CD4-positive, alpha-beta T cell treated with Interferon alpha-2 for 1 hour (primary cell): ENCODE measurements at regions not wholly inside any gene's neighbourhood (a gene's known extent, or its start where the extent isn't known, plus 50 kb on each side); places are given as distances from the start of the nearest gene placed in this dataset.
"Not testable (repeated sequence)": the region's sequence is repeated elsewhere in the genome, so short reads cannot be mapped to it uniquely, and the experiment has no call there.

Source experiments
- DNase-seq, 2 donors: peaks; one replicate each; pipeline ENCODE4 v3.0.0-alpha.2; 2020 to 2022

DNA sequence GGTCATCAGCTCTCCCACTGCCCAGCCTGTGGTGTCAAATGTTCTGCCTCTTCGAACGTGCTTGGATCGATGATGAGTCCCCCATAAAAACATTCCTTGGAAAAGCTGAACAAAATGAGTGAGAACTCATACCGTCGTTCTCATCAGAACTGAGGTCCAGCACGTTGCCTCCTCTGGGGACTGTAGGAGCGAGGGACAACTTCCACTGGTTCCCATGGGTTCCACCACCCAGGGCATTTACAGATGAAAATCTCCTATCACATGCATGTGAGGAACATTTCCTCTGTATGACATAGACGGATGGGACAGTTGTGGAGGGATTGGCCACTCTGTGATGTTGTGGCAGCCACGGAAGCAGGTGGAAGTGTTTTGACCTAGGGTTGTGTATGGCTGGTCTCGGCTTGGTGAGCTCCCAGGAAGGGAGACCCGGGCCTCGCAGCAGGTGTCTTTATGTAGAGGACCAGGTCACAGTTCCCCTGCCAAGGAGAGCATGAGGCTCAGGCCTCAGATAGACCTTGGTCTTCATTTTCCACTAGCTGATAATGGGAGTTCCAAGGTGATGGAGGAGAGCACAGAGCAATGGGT, 113.0 kb downstream of the SNRPN start:
- DNase-seq, result no peak

DNA sequence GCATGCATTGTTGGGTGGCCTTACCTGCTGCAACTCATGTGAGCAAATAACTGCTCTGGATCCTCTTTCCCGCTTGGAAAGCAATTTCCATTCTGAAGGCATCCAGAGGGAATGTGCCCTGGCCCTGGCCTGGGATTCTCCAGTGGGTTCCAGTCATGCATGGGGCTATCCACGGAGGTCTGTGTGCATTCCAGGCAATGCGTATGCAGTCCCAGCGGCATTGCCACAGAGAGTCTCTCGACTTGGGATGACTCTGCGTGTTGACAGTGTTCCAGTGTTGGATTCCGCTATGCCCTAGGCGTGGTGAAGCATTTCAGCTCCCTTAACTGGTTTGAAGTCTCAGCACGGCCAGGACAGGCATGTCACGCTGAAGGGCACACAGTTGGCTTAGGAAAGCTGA, 113.9 kb downstream of the SNRPN start:
- no peak for DNase-seq

DNA sequence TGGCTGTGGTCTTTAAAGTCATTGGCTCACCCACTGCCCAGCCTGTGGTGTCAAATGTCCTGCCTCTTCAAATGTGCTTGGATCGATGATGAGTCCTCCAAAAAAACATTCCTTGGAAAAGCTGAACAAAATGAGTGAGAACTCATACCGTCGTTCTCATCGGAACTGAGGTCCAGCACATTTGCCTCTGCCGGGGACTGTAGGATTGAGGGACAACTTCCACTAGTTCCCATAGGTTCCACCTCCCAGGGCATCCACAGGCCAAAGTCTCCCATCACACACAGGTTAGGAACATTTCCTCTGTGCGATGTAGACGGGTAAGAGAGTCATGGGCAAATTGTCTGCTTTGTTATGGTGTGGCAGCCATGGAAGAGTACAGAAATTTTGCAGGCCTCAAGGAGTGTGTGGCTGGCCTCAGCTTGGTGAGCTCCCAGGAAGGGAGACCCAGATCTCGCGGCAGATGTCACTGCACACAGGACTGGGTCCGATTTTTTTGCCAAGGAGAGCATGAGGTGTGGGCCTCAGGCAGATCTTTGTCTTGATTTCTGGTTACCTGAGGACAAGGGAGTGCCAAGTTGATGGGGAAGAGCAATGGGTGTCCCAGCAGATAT, 115.7 kb downstream of the SNRPN start:
- DNase-seq, result no peak

DNA sequence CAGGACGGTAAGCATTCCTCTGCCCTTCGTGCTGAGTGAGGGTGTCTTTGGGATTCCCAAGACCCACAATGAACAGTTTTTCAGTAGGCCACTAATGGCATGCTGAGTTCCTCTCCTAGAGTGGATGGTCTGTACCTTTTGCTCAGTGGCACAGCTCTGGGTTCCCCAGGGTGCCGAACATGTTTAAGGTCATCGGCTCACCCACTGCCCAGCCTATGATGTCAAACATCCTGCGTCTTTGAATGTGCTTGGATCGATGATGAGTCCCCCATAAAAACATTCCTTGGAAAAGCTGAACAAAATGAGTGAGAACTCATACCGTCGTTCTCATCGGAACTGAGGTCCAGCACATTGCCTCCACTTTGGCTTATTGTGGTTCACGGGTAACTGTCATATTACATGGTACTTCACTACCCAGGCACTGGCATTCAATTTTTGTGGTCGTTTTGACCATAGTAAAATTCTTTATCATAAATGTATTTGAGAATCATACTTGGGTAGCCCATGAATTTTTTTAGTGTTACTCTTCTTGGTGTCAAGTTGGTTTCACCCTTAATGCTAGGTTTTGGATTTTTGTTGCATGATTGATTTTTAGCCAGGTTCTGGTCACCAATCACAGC, 118.2 kb downstream of the SNRPN start:
- DNase-seq, result no peak

DNA sequence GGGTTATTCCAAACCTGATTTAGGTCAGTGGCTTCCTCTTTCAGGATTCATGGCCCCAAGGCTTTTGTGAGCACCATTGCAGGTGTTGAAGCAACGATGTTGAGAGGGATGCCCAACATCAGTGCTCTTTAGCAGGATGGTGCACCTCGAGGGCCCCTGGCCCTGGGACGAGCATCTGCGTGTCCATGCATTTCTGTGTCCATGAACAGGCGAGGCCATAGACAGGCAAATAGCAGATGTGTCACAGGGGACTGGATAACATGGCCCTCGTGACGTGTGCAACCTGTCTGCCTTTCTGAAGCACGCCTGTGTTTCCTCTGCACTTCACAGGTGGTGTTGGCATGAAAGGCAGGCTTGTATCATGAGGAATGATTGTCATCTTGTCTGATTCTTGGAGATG, 132.3 kb downstream of the SNRPN start:
- DNase-seq, result no peak

DNA sequence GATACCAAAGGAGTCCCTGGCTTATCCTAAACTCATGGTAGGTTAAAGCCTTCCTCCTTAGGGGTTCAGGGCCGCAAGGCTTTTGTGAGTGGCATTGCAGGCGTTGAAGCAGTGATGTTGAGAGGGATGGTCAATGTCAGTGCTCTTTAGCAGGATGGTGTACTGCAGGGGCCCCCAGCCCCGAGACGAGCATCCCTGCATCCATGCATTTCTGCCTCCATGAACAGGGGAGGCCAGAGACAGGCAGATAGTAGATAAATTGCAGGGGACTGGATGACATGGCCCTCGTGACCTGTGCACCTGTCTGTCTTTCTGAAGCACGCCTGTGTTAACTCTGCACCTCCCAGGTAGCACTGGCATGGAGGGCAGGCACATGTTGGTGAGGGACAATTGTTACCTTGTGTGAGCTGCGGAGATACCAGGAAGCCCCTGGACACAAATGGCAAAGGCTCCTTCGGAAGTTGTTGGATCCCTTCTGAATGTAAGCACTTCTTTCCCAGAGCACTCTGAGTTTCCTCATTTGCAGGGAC, 133.5 kb downstream of the SNRPN start:
- DNase-seq, result no peak

DNA sequence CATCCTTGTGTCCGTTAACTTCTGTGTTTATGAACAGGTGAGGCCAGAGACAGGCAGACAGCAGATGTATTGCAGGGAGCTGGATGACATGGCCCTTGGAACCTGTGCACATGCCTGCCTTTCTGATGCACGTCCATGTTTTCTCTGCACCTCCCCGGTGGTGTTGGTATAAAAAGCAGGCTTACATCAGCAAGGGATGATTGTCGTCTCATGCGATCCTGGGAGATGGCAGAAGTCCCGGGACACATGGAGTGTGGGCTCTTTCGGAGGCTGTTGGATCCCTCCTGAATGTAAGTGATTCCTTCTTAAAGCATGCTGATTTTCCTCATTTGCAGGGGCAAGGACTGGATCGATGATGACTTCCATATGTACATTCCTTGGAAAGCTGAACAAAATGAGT, 134.8 kb downstream of the SNRPN start:
- no peak for DNase-seq

DNA sequence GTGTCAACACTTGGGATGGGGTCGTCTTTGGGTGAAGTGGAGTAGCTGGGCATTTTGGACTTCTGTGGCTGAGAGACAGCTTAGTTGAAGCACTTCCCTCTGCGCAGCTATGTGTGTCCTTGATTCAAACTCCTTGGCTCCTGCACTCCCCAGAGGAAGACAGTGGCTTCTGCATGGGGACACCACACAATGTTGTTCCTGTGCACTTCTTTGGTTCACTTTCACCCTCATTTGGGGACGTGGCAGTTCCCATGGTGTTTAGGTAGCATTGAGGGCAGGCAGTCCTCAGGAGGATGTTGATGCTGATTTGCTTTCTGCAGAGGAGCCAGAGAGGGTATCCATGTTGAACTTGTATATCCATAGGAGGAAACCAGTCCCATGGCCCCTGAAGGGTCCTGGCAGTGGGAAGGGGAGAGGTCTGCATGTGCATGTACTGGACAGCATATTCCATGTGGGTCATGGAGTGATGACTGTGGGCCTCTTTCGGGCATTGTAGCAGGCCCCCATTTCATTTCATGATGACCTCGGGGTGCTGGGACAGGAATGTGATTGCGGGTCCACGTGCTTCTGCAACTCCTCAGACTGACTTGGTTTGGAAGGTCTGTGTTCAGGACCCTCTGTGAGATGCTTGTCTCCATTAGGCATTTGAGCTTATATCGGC, 135.4 kb downstream of the SNRPN start:
- DNase-seq, result no peak

DNA sequence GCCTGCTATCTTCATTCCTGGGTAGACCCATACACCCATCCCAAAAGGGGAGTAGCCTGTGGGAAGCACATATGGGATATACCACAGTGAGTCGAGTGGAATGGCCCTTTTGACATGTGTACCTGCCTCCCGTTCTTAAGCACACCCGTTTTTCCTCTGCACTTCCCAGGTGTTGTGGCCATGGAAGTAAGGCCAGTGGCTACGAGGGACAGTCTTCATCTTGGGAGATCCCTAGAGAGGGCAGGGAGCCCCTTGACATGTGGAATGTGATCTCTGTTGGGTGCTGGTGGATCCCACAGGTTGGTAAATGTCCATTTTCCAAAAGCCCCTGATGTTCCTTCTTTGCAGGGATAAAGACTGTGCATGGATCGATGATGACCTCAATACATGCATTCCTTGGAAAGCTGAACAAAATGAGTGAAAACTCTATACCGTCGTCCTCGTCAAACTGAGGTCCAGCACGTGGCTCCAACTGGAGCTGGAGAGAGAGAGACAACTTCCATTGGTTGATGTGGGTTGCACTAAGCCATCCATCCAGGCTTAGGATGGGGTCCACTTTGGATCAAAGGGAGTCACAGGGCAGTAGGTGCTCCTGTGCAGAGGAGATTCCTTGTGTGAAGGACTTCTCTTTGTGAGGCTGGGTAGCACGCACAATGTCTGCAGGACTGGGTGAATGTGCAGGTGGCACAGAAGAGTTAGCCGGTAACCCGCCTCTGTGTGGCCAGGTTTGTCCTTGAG, 136.8 kb downstream of the SNRPN start:
- DNase-seq, result no peak

DNA sequence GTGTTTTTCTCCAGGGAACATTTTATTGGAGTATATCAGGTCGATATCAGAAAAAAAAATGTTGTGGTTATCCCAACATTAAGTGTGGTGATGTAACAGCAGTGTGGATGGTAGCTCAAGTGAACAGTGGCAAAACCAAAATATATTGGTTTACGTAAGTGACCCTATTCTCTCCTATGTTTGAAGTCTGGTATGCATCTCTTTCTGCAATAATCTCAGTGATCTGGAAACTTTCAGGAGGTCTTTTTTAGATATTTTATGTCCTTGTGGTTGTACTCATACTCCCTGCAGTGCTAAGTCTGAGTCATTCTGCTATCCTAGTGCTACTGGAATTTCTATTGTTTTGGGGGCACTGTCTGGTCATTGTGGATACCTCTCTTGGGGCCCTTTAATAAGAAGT, 137.9 kb downstream of the SNRPN start:
- no peak for DNase-seq

DNA sequence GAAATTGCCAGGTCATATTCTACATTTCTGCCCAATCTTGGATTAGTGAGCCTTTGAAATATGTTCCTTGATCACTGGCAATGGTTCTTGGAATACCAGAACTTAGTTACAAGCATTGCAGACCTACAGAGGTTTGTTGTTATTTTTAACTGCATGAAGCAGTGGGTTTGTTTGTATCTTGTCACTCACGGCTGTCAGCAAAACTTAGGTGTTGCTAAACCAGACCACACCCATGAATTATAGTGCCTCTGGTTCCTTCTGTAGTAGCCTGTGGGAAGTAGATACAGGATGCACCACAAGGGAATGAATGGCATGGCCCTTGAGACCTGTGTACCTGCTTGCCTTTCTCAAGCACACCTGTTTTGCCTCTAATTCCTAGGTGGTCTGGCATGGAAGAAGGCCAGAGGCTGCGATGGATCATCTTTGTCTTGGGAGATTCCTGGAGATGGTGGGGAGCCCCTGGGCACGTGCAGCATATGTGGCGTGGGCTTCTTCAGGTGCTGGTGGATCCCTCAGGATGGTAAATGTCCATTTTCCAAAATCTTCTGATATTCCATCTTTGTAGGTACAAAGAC, 138.8 kb downstream of the SNRPN start:
- DNase-seq, result no peak

DNA sequence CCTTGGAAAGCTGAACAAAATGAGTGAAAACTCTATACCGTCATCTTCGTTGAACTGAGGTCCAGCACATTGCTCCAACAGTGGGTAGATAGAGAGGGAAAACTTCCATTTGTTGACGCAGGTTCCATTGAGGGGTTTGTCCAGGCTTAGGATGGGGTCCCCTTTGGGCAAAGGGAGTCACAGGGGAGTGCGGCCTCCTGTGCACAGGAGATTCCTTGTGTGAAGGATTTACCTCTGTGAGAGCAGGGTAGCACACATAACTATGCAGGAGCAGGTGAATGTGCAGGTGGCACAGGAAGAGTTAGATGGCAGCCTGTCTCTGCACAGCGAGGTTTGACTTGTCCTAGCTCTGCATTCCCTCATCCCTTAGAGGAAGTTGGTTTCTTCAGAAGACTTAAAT, 139.3 kb downstream of the SNRPN start:
- no peak for DNase-seq

DNA sequence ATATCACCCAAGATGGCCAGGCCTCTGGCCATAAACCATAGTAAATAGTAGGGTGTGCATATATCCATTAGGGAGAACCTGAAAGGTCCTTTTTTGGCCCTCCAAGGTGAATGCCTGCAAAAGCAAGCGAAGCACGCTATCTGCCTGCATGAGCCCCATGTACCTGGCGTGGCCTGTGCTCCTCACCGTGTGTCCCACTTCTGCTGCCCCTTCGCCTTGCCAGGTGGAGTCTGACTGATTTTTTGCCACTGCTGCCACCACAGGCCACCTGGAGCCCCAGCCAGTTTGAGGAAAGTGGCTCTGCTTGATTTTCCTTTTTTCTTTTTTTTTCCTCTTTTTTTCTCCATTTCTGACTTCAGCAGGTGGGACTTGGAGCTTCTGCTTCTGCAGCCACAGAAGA, 139.7 kb downstream of the SNRPN start:
- no peak for DNase-seq

DNA sequence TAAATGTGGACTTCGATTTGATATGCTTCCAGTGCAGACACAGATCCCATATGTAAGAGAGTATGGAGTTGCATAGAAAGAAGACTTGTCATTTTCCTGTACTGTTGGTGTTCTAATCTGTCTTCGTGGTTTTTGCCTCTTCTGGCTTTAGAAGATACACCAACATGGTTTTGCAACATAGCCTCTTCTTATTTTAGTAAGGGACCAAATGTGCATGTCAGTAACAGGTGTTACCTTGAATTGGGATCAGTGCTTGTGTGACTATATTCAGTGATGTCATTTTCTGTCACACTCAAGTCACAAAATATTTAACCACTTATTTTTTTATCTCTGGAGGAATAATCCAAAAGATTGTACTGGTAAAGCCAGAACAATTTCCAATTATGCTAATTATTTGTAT, 140.4 kb downstream of the SNRPN start:
- no peak for DNase-seq

DNA sequence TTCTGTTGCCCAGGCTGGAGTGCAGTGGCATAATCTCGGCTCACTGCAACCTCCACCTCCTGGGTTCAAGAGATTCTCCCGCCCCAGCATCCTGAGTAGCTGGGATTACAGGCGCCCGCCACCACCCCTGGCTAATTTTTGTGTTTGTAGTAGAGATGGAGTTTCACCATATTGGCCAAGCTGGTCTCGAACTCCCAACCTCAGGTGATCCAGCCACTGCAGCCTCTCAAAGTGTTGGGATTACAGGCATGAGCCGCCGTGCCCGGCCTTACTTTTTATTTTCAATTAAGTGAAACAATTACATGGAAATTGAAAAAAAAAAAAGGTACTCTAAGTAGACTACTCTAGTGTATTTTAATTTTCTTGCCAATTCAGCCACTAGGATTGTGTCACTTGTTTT, 145.2 kb downstream of the SNRPN start:
- DNase-seq, result not testable (repeated sequence)

DNA sequence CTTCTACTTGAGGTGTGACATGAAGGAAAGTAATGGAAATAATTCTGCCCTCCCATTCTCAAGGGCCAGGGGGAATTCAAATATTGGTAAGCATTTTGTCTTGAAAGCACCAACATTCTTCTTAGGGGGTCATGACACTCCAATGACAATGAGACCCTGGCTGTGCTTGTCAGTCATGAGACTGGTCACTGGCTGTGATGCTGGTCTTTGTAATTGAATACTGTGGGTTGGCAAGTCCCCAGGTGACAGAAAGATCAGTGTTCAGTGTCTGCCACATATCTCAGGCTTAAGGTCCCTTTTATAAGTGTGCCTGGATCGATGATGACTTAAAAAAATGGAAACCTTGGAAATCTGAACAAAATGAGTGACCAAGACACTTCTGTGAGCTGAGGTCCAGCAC, 151.4 kb downstream of the SNRPN start:
- no peak for DNase-seq

DNA sequence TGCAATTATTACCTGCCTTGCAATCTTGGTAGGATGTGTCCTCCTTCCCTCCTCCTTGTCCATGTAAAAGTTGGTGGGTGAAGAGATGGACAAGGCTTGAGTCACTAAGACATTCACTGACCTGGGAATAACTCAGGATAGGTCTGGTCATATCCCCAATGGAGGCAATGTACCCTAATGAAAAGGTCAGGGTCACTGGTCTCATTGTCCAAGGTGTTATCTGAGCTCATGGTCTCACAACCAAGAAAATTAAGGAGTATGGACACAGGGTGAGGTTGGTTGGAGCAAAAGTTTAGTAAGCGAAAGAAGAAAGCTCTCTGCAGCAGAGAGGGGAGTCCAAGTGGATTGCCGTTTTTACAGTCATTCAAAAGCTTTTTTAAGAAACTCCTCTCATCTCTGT, 179.0 kb downstream of the SNRPN start:
- no peak for DNase-seq

DNA sequence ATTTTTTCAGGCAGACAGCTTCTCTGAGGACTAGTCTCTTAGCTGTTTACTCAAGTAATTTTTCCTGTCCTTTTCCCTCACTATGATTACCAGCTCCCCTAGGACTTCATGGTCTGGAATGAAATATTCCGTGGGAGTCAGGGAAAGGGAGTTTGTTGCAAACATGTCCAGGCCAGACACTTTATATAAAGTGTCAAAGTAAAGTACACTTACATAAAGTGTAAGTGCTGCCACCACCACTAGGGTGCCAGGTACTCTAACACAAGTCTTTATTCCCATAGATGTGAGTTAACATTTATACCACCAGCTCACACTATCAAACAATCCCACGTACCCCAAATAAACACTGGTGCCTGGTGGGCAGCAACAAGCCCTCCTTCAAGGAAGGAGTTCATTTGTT, 179.8 kb downstream of the SNRPN start:
- no peak for DNase-seq

DNA sequence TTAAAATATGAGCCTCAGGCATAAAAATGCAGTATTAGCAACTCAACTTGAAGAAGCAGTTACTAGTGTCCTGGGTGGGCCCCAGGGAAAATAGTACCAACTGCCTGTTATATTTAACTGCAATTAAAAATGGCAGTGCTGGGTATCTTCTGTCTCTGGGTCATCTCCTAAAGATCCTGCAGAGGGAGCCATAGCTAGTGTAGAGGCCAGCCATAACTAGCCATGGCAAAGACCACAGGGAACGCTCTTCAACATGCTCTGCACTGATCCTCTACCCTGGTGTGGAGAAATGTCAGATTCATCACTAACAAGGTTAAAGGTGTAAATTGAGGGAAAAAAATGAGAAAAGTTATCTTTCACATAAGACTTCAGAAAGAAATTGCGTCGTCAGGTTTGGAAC, 181.3 kb downstream of the SNRPN start:
- no peak for DNase-seq

DNA sequence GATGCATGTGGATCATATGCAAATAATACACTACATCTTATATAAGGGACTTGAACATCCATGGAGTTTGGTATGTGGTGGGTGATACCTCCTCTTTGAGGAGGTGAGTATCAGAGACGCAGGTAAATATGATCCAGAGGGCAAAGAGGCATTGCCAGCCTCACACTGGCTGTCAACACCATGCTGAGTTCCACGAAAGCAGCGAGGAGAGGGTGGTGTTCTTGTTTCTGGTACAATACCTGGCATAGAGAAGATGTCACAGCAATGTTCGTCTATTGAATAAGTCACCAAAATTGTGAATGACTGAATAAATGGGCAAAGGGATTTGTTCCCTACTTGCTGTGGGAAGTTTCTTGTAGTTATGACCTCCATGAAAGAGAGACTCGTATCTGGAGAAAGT, 182.2 kb downstream of the SNRPN start:
- no peak for DNase-seq

DNA sequence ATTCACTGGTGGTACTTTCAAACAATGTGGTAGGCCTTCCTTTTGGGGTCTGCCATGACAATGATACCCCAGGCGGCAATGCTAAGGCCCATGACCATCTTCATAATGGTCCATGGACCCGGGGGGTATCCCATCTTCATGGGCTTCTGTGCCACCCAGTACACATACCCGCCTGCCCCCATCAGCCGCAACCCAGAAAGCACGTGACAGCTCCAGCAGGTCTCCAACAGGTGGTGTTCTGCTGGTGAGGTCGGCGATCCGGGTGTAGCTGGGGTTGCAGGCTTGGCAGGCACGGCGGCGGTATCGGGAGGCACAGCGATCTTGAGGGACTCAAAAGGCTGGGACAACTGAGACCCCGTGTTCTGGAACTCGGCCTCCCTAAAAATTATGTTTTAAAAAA, 214.5 kb downstream of the SNRPN start:
- no peak for DNase-seq

DNA sequence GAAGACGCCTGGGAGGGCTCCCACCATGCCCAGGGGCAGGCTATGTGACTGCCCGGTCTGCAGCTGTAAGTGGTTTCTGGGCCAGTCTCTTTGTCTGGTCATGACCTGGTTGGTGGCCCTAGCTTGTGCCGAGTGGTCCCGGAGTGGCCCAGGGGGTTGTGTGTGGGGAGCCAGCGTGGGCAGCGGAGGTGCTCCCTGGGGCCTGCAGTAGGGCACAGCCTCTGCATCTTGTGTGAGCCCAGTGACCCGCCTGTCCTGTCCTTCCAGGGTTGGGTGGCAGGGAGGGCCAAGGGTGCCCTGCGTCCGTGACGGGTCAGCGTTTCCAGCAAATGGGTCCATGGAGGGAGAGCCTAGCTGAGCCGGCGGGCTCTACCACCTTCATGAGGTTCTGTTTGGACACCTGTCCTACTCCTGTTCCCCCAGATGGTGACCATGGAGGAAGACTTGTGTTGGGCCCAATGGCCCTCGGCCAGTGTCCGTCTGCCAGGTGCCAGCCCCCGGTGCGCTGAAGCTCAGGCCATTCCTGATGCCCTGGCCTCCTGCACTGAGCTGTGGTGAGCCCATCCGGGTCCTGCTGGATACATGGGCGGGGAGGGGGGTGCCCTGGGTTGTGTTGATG, 215.4 kb downstream of the SNRPN start:
- no peak for DNase-seq

DNA sequence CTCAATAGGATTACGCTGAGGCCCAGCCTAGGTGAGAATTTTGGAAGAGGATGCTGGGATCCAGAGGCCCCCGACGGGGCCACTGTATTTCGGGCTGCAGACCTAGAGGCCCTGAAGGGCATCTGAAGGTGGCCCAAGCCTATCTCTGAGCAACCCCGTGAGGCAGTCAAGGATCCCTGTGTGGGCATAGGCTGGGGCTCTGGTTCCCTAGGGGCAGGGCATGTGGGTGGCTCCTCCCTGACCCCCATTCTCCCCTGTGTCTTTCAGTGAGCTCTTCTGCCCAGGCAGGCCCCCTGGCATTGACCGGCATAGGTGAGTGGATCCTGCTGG, 216.0 kb downstream of the SNRPN start:
- no peak for DNase-seq
